Stimulated activated CD4-positive, alpha-beta T cell treated with anti-CD3 and anti-CD28 coated beads, Interleukin-4, amount 100 ng/mL, for 4 hours (primary cell): ENCODE measurements at regions not wholly inside any gene's neighbourhood (a gene's known extent, or its start where the extent isn't known, plus 50 kb on each side); places are given as distances from the start of the nearest gene placed in this dataset.
"Not testable (repeated sequence)": the region's sequence is repeated elsewhere in the genome, so short reads cannot be mapped to it uniquely, and the experiment has no call there.

ENCODE experiments used
- DNase-seq, 2 experiments: peaks; one replicate each; pipeline ENCODE4 v3.0.0-alpha.2; 2020

DNA sequence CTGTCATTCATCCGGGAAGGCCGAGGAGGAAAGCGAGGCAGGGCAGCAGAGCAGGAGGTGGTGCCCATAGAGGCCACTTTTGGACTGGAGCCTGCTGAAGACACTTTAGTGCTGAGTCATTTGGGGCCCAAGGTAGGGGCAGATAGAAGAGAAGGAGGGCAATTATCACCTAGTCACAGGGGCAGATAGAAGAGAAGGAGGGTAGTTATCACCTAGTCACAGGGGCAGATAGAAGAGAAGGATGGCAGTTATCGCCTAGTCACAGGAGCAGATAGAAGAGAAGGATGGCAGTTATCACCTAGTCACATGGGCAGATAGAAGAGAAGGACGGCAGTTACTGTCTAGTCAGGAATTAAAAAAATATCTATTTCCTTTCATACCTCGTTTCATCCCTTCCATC lies 1372.6 kb downstream of the FOXD4L5 start:
- not testable (repeated sequence) for DNase-seq

DNA sequence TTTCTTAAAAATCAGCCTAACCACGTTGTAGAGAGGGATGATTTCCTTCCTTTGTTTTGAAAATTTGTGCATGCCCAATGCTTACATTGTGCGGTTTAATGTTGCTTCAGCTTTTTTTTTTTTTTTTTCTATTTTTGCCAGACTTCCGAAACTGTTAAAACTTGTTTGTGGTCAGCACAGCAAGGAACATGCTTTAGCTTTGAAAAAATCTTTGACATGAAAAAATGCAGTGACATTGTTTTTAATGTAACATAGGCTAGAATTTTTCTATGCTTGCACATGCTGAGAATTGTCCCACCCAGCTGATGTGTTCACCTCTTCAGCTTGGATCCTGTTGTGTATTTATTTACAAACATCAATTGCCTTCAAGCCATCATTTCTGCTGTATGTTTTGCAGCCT lies 1375.9 kb downstream of the FOXD4L5 start:
- DNase-seq, result not testable (repeated sequence)

DNA sequence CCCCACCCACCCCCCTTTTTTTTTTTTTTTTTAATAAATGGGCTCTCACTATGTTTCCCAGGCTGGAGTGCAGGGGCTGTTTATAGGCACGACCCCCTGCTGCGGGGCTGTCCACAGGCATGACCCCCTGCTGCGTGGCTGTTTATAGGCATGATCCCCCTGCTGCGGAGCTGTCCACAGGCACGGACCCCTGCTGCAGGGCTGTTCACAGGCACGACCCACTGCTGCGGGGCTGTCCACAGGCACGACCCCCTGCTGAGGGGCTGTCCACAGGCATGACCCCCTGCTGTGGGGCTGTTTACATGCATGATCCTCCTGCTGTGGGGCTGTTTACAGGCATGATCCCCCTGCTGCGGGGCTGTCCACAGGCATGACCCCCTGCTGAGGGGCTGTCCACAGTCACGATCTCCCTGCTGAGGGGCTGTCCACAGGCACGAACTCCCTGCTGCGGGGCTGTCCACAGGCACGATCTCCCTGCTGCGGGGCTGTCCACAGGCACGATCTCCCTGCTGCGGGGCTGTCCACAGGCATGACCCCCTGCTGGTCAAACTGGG lies 1385.3 kb downstream of the FOXD4L5 start:
- DNase-seq, result not testable (repeated sequence)

DNA sequence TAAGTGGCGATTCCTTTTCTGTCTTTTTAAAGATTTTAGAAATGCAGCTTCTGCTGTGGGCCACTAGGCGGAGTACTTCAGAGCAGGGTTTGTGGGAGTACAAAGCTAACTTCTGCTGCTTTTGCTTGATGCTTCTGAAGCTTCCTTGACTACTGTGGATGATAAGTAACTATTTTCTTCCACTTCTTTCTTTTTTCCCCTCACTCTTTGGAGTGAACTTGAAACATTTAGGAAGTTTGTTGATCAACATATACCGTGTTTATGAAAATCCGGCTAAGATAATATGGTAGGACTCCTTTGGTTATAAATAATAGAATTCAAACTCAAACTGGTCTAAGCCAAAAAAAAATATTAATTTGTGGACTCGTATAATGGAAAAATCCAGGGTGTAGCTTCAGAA lies 1403.6 kb downstream of the FOXD4L5 start:
- DNase-seq, result not testable (repeated sequence)

DNA sequence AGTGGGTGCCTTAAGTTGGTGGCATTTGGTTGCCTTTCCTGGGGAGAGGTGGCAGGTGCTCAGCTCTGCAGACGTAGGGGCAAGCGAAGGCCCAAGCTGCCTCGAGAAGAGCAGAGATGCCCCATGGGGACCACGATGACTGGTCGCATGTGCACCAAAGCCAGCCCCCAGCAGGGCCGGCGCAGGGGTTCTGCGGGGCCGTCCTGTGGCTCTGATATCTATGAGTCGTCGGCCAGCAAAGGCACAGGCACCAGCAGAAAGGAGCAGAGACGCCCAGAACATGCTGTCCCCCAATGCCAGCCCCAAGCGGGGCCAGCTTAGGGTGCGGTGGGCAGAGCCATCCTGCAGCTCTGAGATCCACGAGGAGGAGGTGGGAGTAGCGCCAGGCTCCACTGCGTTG lies 1408.6 kb downstream of the FOXD4L5 start:
- DNase-seq, result not testable (repeated sequence)

GRCh38 chr9:63859475-63860215 lies 1425.4 kb downstream of the FOXD4L5 start:
- no peak for DNase-seq

GRCh38 chr9:63859090-63859474 lies 1425.9 kb downstream of the FOXD4L5 start:
- not testable (repeated sequence) for DNase-seq

GRCh38 chr9:63853140-63853751 lies 1431.8 kb downstream of the FOXD4L5 start:
- DNase-seq, result not testable (repeated sequence)

DNA sequence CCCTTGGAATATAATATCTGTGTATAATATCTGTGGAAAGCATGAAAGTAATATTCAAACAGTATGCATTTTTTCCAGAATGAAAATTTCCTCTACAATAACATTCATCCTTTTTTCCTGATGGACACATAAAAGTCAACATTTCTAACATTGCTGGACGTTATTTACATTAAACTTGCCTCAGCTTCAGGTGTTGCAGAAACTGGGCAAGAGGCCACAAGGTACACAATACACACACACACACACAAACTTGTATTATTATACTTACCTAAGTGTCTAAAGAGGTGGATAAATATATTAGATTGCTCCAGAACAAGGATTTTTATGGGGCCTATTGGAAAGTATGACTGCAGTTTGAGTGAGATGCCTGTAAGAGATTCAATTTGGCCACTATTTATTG lies 1460.2 kb downstream of the FOXD4L5 start:
- not testable (repeated sequence) for DNase-seq

- not testable (repeated sequence) for DNase-seq
Observed at GRCh38 chr9:63823375-63824201, 1461.4 kb downstream of the FOXD4L5 start.

GRCh38 chr9:63822615-63823374 lies 1462.2 kb downstream of the FOXD4L5 start:
- not testable (repeated sequence) for DNase-seq

DNA sequence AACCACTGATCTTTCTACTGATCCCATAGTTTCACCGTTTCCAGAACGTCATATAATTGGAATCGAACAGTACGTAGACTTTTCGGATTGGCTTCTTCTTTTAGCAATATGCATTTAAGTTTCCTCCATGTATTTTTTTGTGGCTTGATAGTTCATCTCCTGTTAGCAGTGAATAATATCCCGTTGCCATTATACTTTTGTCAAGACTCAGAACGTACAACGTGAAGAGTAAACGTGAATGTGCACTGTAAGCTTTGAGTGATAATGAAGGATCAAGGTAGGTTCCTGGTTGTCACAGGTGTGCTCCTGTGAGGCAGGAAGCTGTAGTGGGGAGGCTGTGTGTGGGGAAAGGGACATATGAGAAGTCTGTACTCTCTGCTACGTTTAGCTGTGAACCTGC lies 1463.7 kb downstream of the FOXD4L5 start:
- DNase-seq, result not testable (repeated sequence)

GRCh38 chr9:63820882-63821281 lies 1464.1 kb downstream of the FOXD4L5 start:
- not testable (repeated sequence) for DNase-seq

GRCh38 chr9:63820383-63820782 lies 1464.6 kb downstream of the FOXD4L5 start:
- DNase-seq, result not testable (repeated sequence)

GRCh38 chr9:63817622-63818518 lies 1467.1 kb downstream of the FOXD4L5 start:
- DNase-seq, result peak; percentile 42 to 47

DNA sequence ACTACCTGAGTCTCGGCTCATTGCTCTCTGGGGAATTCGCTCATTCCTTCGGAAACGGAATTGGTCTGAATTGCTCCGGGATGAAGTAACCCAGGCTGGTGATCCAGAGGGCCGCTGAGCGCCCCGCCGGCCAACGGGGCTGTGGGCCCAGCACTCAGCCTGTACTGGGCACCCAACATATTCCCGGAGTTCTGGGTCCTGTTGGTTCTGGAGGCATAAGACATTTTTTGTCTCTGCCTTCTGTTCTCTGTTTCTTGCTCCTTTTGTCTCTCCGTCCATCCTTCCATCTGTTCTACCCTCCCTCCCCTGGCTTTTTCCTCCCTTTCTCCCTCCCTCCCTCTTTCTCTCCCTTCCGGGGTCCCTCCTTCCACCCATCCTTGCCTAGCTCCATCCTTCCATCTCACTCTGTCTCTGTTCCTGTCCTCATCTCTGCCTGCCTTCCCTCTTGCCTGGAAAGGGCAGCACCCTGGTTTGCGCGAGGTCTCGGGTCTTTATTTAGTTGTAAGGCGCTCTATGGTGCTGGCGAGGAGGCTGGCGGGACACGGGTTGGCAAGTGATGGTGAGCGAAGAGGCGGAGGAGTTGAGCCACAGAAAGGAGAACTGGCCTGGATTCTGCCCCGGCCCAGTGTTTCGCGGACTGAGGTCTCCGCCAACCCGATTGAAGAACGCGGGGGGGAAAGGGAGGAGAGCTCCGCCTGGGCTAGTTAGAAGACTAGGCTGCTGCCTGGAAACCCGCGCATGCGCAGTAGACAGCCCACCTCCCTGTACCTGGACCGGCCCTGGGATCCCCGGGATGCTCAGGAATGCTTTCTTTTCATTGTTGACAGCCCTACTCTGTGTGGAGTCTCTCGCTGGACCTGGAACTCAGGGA lies 1468.0 kb downstream of the FOXD4L5 start:
- DNase-seq, result peak; percentile 49 to 72

DNA sequence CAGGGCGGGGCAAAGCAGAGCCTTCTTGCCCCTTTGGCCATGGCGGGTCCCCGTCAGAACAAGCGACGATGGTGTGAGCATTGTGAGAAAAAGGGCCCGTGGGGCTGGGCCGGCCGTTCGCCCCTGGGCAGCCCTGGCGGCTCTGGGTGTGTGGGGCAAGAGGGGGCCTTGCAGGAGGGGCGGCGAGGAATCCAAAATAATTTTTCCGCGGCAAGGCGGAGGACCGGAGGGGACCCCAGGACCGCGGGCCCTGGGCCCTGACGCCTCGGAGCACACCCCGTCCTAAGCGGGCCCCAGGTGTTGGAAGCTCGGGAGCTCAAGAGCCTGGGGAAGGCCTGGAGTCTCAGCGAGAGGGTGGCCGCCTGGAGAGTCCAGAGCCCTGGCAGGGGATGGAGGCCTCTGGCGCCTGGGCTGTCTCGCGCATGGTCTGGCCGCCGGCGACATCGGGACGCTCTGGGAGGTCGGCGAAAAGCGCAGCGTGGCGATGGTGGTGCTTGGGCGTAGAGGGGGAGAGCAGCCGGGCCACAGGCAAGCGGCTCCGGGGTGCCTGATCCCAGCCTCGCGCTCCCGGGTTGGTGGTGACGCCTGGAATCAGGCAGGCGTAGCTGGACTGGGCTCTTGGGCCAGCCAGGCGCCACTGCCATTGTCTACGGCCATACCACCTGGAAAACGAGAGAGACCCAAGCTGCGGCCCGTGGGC lies 1469.9 kb downstream of the FOXD4L5 start:
- not testable (repeated sequence) for DNase-seq

DNA sequence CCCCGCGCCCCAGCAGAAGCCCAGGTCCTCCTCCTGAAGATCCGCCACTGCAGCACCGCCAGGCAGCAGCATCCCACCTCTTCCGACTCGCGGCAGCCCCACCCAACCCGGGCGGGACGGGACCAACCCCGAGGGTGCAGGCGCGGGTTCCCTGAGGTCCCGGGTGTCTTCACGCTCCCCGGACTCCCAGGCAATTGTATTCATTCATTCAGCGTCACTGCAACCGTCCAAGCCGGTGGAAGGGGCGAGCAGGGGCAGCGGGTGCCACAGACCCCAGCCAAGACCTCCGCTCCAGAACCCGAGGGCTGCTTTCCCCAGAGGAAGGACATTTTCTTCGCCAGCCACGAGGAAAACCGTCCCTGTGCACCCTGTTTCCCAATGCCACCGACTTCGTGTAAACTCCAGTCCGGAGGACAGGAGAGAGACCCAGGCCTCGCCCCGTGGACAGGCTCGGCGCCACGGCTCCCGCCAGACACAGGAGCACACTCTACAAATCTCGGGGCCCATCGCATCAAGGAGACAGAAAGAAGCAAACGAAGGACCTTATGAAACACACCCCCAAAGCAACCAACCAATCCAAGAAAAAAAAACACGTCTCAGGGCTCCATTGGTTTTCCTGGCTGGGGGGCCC lies 1471.5 kb downstream of the FOXD4L5 start:
- DNase-seq, result not testable (repeated sequence)

GRCh38 chr9:63812822-63813221 lies 1472.2 kb downstream of the FOXD4L5 start:
- DNase-seq, result not testable (repeated sequence)
